ENCODE measurements at regions not wholly inside any gene's neighbourhood (a gene's known extent, or its start where the extent isn't known, plus 50 kb on each side); places are given as distances from the start of the nearest gene placed in this dataset.

- Histone ChIP-seq H3K4me1 (ENCODE audit: control insufficient read depth in 1 of 2, insufficient read depth in 2 of 2, low read length in 2 of 2) (peaks cover 0 to 5% of the 10 kb centered on the region in 2 experiments; a peak in 1 of 4 replicates), H3K27ac (ENCODE audit: low read depth, low read length) (no peak overlapping the region), H3K27me3 (ENCODE audit: insufficient read depth, low read length) (no peaks in the 10 kb centered on the region), H2AFZ (ENCODE audit: low read depth, low read length, poor library complexity, severe bottlenecking) (no peak overlapping the region), H3K9ac (ENCODE audit: low read length) (no peak overlapping the region), H3K36me3 (ENCODE audit: control insufficient read depth in 1 of 2, insufficient read depth in 2 of 2, low read length in 2 of 2) (no peaks in the 10 kb centered on the region), H3K4me3 (replicated peaks in 1 of 2; ENCODE audit: low read depth in 1 of 2, low read length in 2 of 2) (no peak overlapping the region), H3K9me2 (ENCODE audit: insufficient read depth) (no peaks in the 10 kb centered on the region), H3K79me2 (ENCODE audit: insufficient read depth, low read length) (no peaks in the 10 kb centered on the region), H3K9me3 (ENCODE audit: control insufficient read depth in 1 of 2, insufficient read depth in 1 of 2, low read depth in 1 of 2, low read length in 2 of 2) (no peaks in the 10 kb centered on the region), H4K20me1 (ENCODE audit: insufficient read depth) (no peaks in the 10 kb centered on the region), H3K4me2 (ENCODE audit: low read length) (no peak overlapping the region)
- RAD21 ChIA-PET (ENCODE audit: low non-redundant PET in 1 of 2, low total read pairs in 2 of 2, uncharacterized antibody in 2 of 2, unreplicated experiment in 2 of 2), result no interaction called here
- POLR2A ChIA-PET, result no interaction called here
- CTCF ChIA-PET, result no interaction called here
- BruUV-seq (replicated peaks), result no TSS peak
- TF ChIP-seq ZFX (IDR thresholded peaks at IDR 0.05), result no peak
- TF ChIP-seq ATF3 (IDR thresholded peaks at IDR 0.05), result no peak
- TF ChIP-seq JUND (IDR thresholded peaks at IDR 0.05), result no peak
- no peak for DNase-seq (ENCODE audit: low read depth, low spot score)
- intact Hi-C loops (cut with micrococcal nuclease), result no loop called here
- no peak for ATAC-seq
Observed at GRCh38 chr22:25508761-25509321, 55.6 kb upstream of the GRK3 start.

- intact Hi-C loops (cut with micrococcal nuclease), result no loop called here
- Histone ChIP-seq H3K9ac (ENCODE audit: low read length) (no peak overlapping the region), H3K79me2 (ENCODE audit: insufficient read depth, low read length) (no peaks in the 10 kb centered on the region), H2AFZ (ENCODE audit: low read depth, low read length, poor library complexity, severe bottlenecking) (no peak overlapping the region), H3K4me2 (ENCODE audit: low read length) (no peak overlapping the region), H3K4me1 (ENCODE audit: control insufficient read depth in 1 of 2, insufficient read depth in 2 of 2, low read length in 2 of 2) (peaks cover 3 to 9% of the 10 kb centered on the region in 2 experiments; a peak in 3 of 4 replicates), H3K9me2 (ENCODE audit: insufficient read depth) (no peaks in the 10 kb centered on the region), H3K27ac (ENCODE audit: low read depth, low read length) (no peak overlapping the region), H3K9me3 (ENCODE audit: control insufficient read depth in 1 of 2, insufficient read depth in 1 of 2, low read depth in 1 of 2, low read length in 2 of 2) (no peaks in the 10 kb centered on the region), H3K27me3 (ENCODE audit: insufficient read depth, low read length) (no peaks in the 10 kb centered on the region), H3K36me3 (ENCODE audit: control insufficient read depth in 1 of 2, insufficient read depth in 2 of 2, low read length in 2 of 2) (no peaks in the 10 kb centered on the region), H3K4me3 (replicated peaks in 1 of 2; ENCODE audit: low read depth in 1 of 2, low read length in 2 of 2) (no peak overlapping the region), H4K20me1 (ENCODE audit: insufficient read depth) (no peaks in the 10 kb centered on the region)
- RAD21 ChIA-PET (ENCODE audit: low non-redundant PET in 1 of 2, low total read pairs in 2 of 2, uncharacterized antibody in 2 of 2, unreplicated experiment in 2 of 2), result no interaction called here
- CTCF ChIA-PET, result no interaction called here
- ATAC-seq (no peak), DNase-seq (ENCODE audit: low read depth, low spot score) (no peak)
- POLR2A ChIA-PET, result no interaction called here
- BruUV-seq (replicated peaks), result no TSS peak
- no peak for TF ChIP-seq YY1 (IDR thresholded peaks at IDR 0.05; ENCODE audit: extremely low read depth, insufficient replicate concordance, low read depth, low read length)
- TF ChIP-seq ZNF274 (IDR thresholded peaks at IDR 0.05; ENCODE audit: low read depth, low read length), result no peak
- no peak for TF ChIP-seq ZFX (IDR thresholded peaks at IDR 0.05)
- TF ChIP-seq CEBPB (IDR thresholded peaks at IDR 0.05; ENCODE audit: low read depth), result no peak
- TF ChIP-seq EZH2 (IDR thresholded peaks at IDR 0.05), result no peak
- TF ChIP-seq POLR2AphosphoS5 (IDR thresholded peaks at IDR 0.05; ENCODE audit: low read depth, low read length), result no peak
- TF ChIP-seq TCF7L2 (IDR thresholded peaks at IDR 0.05; ENCODE audit: borderline replicate concordance, extremely low read depth, insufficient read depth, insufficient read length), result no peak
- no peak for TF ChIP-seq RAD21 (IDR thresholded peaks at IDR 0.05; ENCODE audit: low read depth)
- no peak for TF ChIP-seq ATF3 (IDR thresholded peaks at IDR 0.05)
- TF ChIP-seq CBX3 (IDR thresholded peaks at IDR 0.05; ENCODE audit: low read depth), result no peak
- no peak for TF ChIP-seq SIN3A (IDR thresholded peaks at IDR 0.05; ENCODE audit: low read depth)
- no peak for TF ChIP-seq ZBTB33 (IDR thresholded peaks at IDR 0.05; ENCODE audit: extremely low read depth, insufficient replicate concordance, low read length)
- no peak for TF ChIP-seq REST (IDR thresholded peaks at IDR 0.05; ENCODE audit: low read depth)
Observed at GRCh38 chr22:25509374-25509791, 55.1 kb upstream of the GRK3 start.
